Prostate gland (tissue), 2 donors: ENCODE measurements at regions not wholly inside any gene's neighbourhood (a gene's known extent, or its start where the extent isn't known, plus 50 kb on each side); places are given as distances from the start of the nearest gene placed in this dataset.

ENCODE experiments used
- DNase-seq: peaks from one replicate; pipeline ENCODE4 v3.0.0-alpha.2; 2019; ENCODE audit warnings: low spot score
- H3K27ac ChIP-seq, 2 donors: fragments of 200-600 bp; sonication (generic); 2 replicates each; pipeline ENCODE4 v1.5.1; 2017 to 2019
- H3K27me3 ChIP-seq: fragments of 200-600 bp; sonication (generic); replicated peaks from 2 replicates; pipeline ENCODE4 v1.5.1; 2019; ENCODE audit not compliant: insufficient read depth
- H3K36me3 ChIP-seq, 2 donors: fragments of 200-600 bp; sonication (generic); 1 replicate in 1 of 2; 2 replicates in 1 of 2; pipeline versions ENCODE4 v1.5.1 to v1.8.1; 2017 to 2019
- H3K4me1 ChIP-seq: fragments of 200-600 bp; sonication (generic); replicated peaks from 2 replicates; pipeline ENCODE4 v1.5.1; 2019
- H3K4me3 ChIP-seq, 2 donors: fragments of 200-600 bp; sonication (generic); 2 replicates each; pipeline ENCODE4 v1.5.1; 2017 to 2019
- H3K9me3 ChIP-seq: fragments of 200-600 bp; sonication (generic); 2 replicates; pipeline ENCODE4 v1.5.1; 2017
- CTCF ChIP-seq, 4 experiments: fragments of 200-600 bp in 2 of 4; fragments of 450-650 bp in 2 of 4; sonication (generic) in 2 of 4; IDR thresholded peaks; 1 replicate in 3 of 4; 2 replicates in 1 of 4; pipeline ENCODE4 v1.5.1; 2016 to 2019; ENCODE audit warnings: antibody characterized with exemption in 4 of 4, mild to moderate bottlenecking in 2 of 4, moderate library complexity in 2 of 4
- POLR2A ChIP-seq: fragments of 450-650 bp; IDR thresholded peaks from one replicate; pipeline ENCODE4 v1.6.1; 2016; ENCODE audit warnings: antibody characterized with exemption, mild to moderate bottlenecking
- POLR2AphosphoS5 ChIP-seq: sonication (generic); formaldehyde crosslinking; IDR thresholded peaks from one replicate; pipeline ENCODE4 v1.6.1; 2017; ENCODE audit warnings: antibody characterized with exemption
- WGBS: methylation state at CpG from one replicate; pipeline ENCODE4 v1.1.5; 2018; 5-methylcytosine and 5-hydroxymethylcytosine counted together
- intact Hi-C: fragments of 100-400 bp; cut with DNase I; formaldehyde crosslinking; loops from one replicate; pipeline ENCODE4 v1.14.2; 2022

- Histone ChIP-seq H3K9me3 (no peaks in the 10 kb centered on the region), H3K4me3 (peak overlapping the region; percentile 45 to 46), H3K4me1 (no peaks in the 10 kb centered on the region), H3K27ac (peak overlapping the region; percentile 88), H3K36me3 (no peaks in the 10 kb centered on the region), H3K27me3 (no peaks in the 10 kb centered on the region)
- intact Hi-C loops: loop anchor here (10.0 kb wide), 1 partner anchor 350 kb away; no protein-coding TSS in a partner anchor
- WGBS: under 1% methylated on average over 27 of the region's 58 CpGs
- peak; percentile 68 for DNase-seq
- TF ChIP-seq CTCF (IDR thresholded peaks at IDR 0.05) (peak in 2 of 4 experiments; percentile 16 to 27), POLR2AphosphoS5 (peak; percentile 73), POLR2A (peak; percentile 27)
These were observed 325.5 kb upstream of the F9 start for GRCh38 chrX:139204898-139205667.

GRCh38 chrX:139204571-139204897, 326.0 kb upstream of the F9 start:
- no peaks in the 10 kb centered on the region for H3K4me1 ChIP-seq
- under 1% methylated on average over 20 of the region's 20 CpGs for WGBS

GRCh38 chrX:139203651-139204570, 326.6 kb upstream of the F9 start:
- Histone ChIP-seq H3K27me3 (no peaks in the 10 kb centered on the region), H3K27ac (peak overlapping the region; percentile 88), H3K4me1 (no peaks in the 10 kb centered on the region), H3K36me3 (no peaks in the 10 kb centered on the region), H3K4me3 (peak overlapping the region; percentile 45 to 46), H3K9me3 (no peaks in the 10 kb centered on the region)
- no peak for TF ChIP-seq POLR2A
- no peak for TF ChIP-seq POLR2AphosphoS5
- TF ChIP-seq CTCF (IDR thresholded peaks at IDR 0.05): peak in 1 of 4 experiments; percentile 11
- peak; percentile 12 for DNase-seq
- WGBS: under 1% methylated on average over 40 of the region's 99 CpGs
- intact Hi-C loops: loop anchor here (10.0 kb wide), 1 partner anchor 349 kb away; no protein-coding TSS in a partner anchor

More at GRCh38 chrX:139204571-139204897, 326.0 kb upstream of the F9 start:
- no peaks in the 10 kb centered on the region for H3K36me3 ChIP-seq
- no peaks in the 10 kb centered on the region for H3K9me3 ChIP-seq
- DNase-seq: no peak
- H3K27ac ChIP-seq: peak overlapping the region; percentile 88
- intact Hi-C loops: loop anchor here (10.0 kb wide), 1 partner anchor 350 kb away; no protein-coding TSS in a partner anchor
- H3K4me3 ChIP-seq: peak overlapping the region; percentile 45 to 46
- H3K27me3 ChIP-seq: no peaks in the 10 kb centered on the region
- TF ChIP-seq POLR2AphosphoS5 (no peak), POLR2A (no peak), CTCF (IDR thresholded peaks at IDR 0.05) (no peak)

- no peak for TF ChIP-seq POLR2A
- TF ChIP-seq CTCF (IDR thresholded peaks at IDR 0.05): no peak
- no peak for TF ChIP-seq POLR2AphosphoS5
- intact Hi-C loops: loop anchor here (10.0 kb wide), 1 partner anchor 348 kb away; no protein-coding TSS in a partner anchor
- Histone ChIP-seq H3K27me3 (no peaks in the 10 kb centered on the region), H3K27ac (peak overlapping the region; percentile 67 to 88), H3K4me1 (no peaks in the 10 kb centered on the region), H3K9me3 (no peaks in the 10 kb centered on the region), H3K36me3 (no peaks in the 10 kb centered on the region), H3K4me3 (peak overlapping the region; percentile 45 to 46)
- DNase-seq: no peak
- WGBS: 26% methylated on average over 18 of the region's 34 CpGs
These were observed 327.7 kb upstream of the F9 start for GRCh38 chrX:139202742-139203420.
